Osteocyte (in vitro differentiated cells): ENCODE measurements at regions not wholly inside any gene's neighbourhood (a gene's known extent, or its start where the extent isn't known, plus 50 kb on each side); places are given as distances from the start of the nearest gene placed in this dataset.

Source experiments
- DNase-seq: peaks from one replicate; pipeline ENCODE4 v3.0.0; 2021; ENCODE audit warnings: mixed read lengths; ENCODE audit not compliant: unreplicated experiment; ENCODE audit errors: extremely low spot score
- H3K27ac Mint-ChIP-seq: one replicate; pipeline ENCODE4 v1.8.0; 2021; ENCODE audit warnings: mild to moderate bottlenecking, mixed read lengths; ENCODE audit not compliant: unreplicated experiment
- H3K27me3 Mint-ChIP-seq: one replicate; pipeline ENCODE4 v1.8.0; 2021; ENCODE audit warnings: mixed read lengths; ENCODE audit not compliant: unreplicated experiment
- H3K36me3 Mint-ChIP-seq: one replicate; pipeline ENCODE4 v1.8.0; 2021; ENCODE audit warnings: mixed read lengths; ENCODE audit not compliant: unreplicated experiment
- H3K4me1 Mint-ChIP-seq: one replicate; pipeline ENCODE4 v1.8.0; 2021; ENCODE audit warnings: mixed read lengths; ENCODE audit not compliant: unreplicated experiment
- H3K4me3 Mint-ChIP-seq: one replicate; pipeline ENCODE4 v1.8.0; 2021; ENCODE audit warnings: mild to moderate bottlenecking, moderate library complexity, mixed read lengths; ENCODE audit not compliant: unreplicated experiment
- H3K9me3 Mint-ChIP-seq: one replicate; pipeline ENCODE4 v1.8.0; 2021; ENCODE audit warnings: mixed read lengths; ENCODE audit not compliant: unreplicated experiment
- TF ChIP-seq, protein P1 (sequence below): fragments of 200-600 bp; sonication (generic); IDR thresholded peaks from 2 replicates; pipeline ENCODE4 v1.5.0; 2021; ENCODE audit warnings: antibody characterized with exemption, mild to moderate bottlenecking, moderate library complexity

DNA sequence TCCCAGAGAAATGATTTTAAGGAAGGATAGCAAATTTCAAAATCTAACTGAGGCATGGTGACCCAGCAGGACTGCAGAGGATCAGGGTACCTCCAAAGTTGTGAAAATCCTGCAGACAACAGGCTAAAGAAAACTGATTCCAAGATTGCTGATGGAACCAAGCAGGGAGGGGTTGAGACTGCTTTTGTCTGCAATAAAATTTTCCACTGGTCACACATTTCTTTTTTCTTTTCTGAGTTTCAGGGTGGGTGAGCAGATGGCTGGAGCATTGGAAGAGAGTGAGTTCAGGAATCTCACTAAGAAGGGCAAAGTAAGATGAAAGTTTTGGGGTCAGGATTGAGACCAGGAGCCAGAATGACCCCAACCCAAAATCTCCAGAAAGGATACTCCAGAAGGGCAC lies 321.0 kb downstream of the TNS1 start:
- Mint-ChIP-seq H3K27me3 (no peaks in the 10 kb centered on the region), H3K4me1 (peaks cover 55% of the 10 kb centered on the region), H3K27ac (peak overlapping the region; percentile 84), H3K9me3 (peaks cover 6% of the 10 kb centered on the region), H3K4me3 (no peak overlapping the region), H3K36me3 (peaks cover 13% of the 10 kb centered on the region)
- TF ChIP-seq, protein P1, sequence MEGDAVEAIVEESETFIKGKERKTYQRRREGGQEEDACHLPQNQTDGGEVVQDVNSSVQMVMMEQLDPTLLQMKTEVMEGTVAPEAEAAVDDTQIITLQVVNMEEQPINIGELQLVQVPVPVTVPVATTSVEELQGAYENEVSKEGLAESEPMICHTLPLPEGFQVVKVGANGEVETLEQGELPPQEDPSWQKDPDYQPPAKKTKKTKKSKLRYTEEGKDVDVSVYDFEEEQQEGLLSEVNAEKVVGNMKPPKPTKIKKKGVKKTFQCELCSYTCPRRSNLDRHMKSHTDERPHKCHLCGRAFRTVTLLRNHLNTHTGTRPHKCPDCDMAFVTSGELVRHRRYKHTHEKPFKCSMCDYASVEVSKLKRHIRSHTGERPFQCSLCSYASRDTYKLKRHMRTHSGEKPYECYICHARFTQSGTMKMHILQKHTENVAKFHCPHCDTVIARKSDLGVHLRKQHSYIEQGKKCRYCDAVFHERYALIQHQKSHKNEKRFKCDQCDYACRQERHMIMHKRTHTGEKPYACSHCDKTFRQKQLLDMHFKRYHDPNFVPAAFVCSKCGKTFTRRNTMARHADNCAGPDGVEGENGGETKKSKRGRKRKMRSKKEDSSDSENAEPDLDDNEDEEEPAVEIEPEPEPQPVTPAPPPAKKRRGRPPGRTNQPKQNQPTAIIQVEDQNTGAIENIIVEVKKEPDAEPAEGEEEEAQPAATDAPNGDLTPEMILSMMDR: no peak
- no peak for DNase-seq

DNA sequence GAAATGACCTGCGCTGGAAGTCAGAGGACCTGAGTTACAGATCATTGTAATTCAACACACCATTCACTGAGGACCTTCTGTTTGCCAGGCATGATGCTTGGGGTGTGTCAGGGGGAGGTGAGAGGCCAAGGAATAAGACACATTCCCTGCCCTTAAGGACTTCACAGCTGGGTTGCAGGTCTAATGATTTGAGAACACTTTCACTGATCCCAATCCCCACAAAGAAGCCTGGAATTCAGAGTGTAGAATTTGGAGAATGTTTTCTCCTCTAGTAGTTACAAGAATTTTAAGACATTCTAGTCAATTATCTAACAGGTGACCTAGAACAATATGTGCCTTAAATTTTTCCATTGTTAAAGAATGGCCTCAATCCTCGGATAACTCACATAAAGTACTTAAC lies 322.4 kb downstream of the TNS1 start:
- TF ChIP-seq, protein P1: no peak
- Mint-ChIP-seq H3K36me3 (peaks cover 14% of the 10 kb centered on the region), H3K27me3 (no peaks in the 10 kb centered on the region), H3K27ac (peak overlapping the region; percentile 31), H3K4me1 (peaks cover 42% of the 10 kb centered on the region), H3K9me3 (peaks cover 6% of the 10 kb centered on the region), H3K4me3 (no peak overlapping the region)
- DNase-seq: no peak

DNA sequence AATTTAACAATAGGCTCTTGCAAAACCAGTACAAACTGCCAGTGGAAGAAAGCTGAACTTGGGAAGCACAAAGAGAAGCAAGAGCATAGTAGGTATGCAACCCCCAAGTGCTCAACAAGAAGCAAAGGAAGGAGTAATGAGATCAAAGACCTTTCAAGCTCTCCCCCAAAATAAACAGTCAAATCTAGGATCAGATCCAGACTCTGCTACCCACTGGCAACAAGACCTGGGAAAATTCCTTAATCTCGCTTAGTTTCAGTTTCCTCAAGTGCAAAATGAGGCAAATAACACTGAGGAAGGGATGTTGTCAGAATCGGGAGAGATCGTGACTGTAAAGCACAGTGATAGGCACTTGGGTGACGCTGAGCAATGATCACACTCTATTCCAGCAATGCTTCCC lies 329.2 kb downstream of the TNS1 start:
- H3K36me3 Mint-ChIP-seq: peaks cover 8% of the 10 kb centered on the region
- no peaks in the 10 kb centered on the region for H3K27me3 Mint-ChIP-seq
- no peak overlapping the region for H3K27ac Mint-ChIP-seq
- no peak overlapping the region for H3K4me3 Mint-ChIP-seq
- DNase-seq: no peak
- H3K4me1 Mint-ChIP-seq: peaks cover 14% of the 10 kb centered on the region
- TF ChIP-seq, protein P1: no peak
- peaks cover 3% of the 10 kb centered on the region for H3K9me3 Mint-ChIP-seq

DNA sequence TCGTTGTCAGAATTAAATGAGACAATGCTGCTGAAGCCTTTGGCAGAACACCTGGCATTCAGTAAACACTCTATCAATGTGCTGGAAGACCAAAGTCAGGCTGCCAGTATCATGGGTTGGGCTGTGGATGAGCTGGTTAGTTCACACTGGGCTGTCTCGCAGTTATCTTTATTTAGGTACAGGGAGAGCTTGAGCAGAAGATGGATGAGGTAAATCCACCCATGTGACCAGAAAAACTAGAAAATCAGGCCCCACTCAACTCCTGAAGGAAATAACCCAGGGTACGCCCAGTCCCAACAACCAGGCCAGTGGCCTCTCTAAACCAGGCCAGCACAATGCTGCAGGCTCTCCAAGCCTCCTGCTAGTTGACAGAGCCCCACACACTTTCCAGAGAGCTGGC lies 330.3 kb downstream of the TNS1 start:
- TF ChIP-seq, protein P1: no peak
- H3K27me3 Mint-ChIP-seq: no peaks in the 10 kb centered on the region
- peaks cover 8% of the 10 kb centered on the region for H3K36me3 Mint-ChIP-seq
- H3K27ac Mint-ChIP-seq: no peak overlapping the region
- H3K4me3 Mint-ChIP-seq: no peak overlapping the region
- H3K9me3 Mint-ChIP-seq: peaks cover 3% of the 10 kb centered on the region
- H3K4me1 Mint-ChIP-seq: peaks cover 25% of the 10 kb centered on the region
- DNase-seq: no peak

DNA sequence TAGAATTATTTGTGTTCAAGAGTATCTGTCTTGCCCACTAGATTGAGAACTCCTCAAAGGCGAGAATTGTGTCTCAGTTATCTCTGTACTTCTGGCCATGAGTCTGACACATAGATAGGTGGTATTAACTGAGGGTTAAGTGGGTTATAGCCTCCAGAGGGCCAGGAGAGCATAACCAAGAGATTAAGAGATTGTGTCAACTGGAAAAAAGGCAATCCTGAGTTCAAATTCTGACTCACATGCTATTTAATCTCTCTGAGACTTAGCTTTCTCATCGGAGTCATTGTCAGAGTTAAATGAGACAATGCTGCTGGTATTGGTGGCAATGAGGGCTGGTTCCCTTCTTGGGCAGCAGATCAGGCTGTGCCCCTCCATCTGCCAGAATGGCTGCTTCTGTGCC lies 330.9 kb downstream of the TNS1 start:
- DNase-seq: no peak
- H3K27me3 Mint-ChIP-seq: no peaks in the 10 kb centered on the region
- H3K4me1 Mint-ChIP-seq: peaks cover 31% of the 10 kb centered on the region
- no peak overlapping the region for H3K4me3 Mint-ChIP-seq
- H3K27ac Mint-ChIP-seq: no peak overlapping the region
- peaks cover 5% of the 10 kb centered on the region for H3K36me3 Mint-ChIP-seq
- TF ChIP-seq, protein P1: no peak
- H3K9me3 Mint-ChIP-seq: peaks cover 3% of the 10 kb centered on the region
